ENCODE measurements at regions not wholly inside any gene's neighbourhood (a gene's known extent, or its start where the extent isn't known, plus 50 kb on each side); places are given as distances from the start of the nearest gene placed in this dataset.
"Not testable (repeated sequence)": the region's sequence is repeated elsewhere in the genome, so short reads cannot be mapped to it uniquely, and the experiment has no call there.

DNA sequence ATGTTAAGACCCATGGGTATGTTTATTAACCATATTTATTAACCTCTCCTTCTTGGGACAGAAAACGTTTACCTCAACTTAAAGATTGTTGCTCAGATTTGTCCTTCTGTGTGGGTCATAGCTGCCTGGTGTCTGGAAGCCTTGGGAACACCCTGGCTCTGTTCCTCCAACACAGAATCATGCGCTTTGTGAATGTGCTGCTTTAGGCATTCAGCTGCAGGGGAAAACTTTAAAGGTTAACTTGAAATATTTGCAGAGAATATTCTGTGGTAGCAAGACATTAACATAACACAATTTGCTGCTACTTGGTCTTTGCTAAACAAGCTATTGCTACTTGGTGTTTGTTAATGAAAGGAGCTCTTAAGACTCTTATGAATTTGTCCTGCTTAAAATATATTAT lies 50.5 kb upstream of the THOC3 start:
- H3K9me3 Mint-ChIP-seq; H3K4me1 Mint-ChIP-seq; H3K36me3 Mint-ChIP-seq (ENCODE audit: low read depth); H3K27ac Mint-ChIP-seq (ENCODE audit: unreplicated experiment); H3K27me3 Mint-ChIP-seq (ENCODE audit: low read depth); DNase-seq (ENCODE audit: low read depth, low spot score); H3K4me3 Mint-ChIP-seq: not testable (repeated sequence)

DNA sequence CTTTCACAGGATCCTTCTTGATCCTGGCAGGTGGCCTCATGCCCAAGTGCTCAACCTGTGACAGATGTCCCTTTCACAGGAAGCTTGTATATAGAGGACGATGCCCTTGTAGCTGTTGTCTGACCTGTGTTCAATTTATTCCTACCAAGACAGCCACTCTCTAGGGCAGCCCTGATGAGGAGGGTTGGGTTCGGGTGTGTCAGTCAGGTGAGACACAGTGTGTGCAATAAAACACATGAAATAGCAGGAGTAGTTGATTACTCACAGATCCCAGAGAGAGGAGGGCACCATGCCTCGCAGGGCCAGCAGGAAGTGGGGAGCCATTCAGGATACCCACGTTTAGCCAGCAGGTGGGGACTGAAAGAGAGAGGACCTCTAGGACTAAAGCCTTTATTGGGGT lies 52.7 kb upstream of the THOC3 start:
- DNase-seq (ENCODE audit: low read depth, low spot score); H3K4me3 Mint-ChIP-seq; H3K4me1 Mint-ChIP-seq; H3K27me3 Mint-ChIP-seq (ENCODE audit: low read depth); H3K36me3 Mint-ChIP-seq (ENCODE audit: low read depth); H3K9me3 Mint-ChIP-seq; H3K27ac Mint-ChIP-seq (ENCODE audit: unreplicated experiment): not testable (repeated sequence)

DNA sequence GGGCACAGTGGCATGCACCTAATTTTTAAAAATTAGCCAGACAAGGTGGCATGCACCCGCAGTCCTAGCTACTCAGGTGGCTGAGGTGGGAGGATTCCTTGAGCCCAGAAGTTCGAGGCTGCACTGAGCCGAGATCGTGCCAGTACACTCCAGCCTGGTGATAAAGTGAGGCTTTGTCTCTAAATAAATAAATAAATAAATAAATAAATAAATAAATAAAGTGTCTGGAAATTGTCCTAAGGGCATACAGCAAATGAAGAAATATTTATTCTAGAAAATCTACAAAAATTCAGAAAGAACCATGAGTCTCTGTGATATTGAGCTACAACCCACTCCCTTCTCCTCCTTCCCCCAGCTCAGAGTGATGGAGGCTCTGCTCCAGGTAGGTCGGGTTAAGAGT lies 55.4 kb upstream of the THOC3 start:
- not testable (repeated sequence) for H3K36me3 Mint-ChIP-seq (ENCODE audit: low read depth); H3K9me3 Mint-ChIP-seq; DNase-seq (ENCODE audit: low read depth, low spot score); H3K4me3 Mint-ChIP-seq; H3K27me3 Mint-ChIP-seq (ENCODE audit: low read depth); H3K4me1 Mint-ChIP-seq; H3K27ac Mint-ChIP-seq (ENCODE audit: unreplicated experiment)

DNA sequence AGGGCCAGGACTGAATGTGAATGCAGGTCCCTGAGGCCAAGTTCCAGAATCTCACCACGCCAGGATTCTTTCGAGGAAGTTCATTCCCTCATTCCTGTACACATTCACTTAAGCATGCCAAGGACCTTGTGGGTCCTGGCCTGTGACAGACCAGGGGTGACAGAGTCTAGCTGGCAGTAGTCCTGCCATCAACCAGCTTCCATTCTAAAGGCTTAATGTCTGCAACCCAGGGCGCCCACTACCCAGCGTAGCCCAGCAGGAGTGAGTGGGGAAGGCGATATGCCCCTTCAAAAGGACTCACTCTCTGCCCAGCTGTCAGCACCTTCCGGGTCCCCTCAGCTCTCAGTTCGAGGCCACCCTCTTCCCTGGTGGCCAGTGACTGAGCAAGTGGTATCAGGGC lies 61.3 kb upstream of the THOC3 start:
- not testable (repeated sequence) for DNase-seq (ENCODE audit: low read depth, low spot score); H3K36me3 Mint-ChIP-seq (ENCODE audit: low read depth); H3K27me3 Mint-ChIP-seq (ENCODE audit: low read depth); H3K9me3 Mint-ChIP-seq; H3K4me3 Mint-ChIP-seq; H3K4me1 Mint-ChIP-seq; H3K27ac Mint-ChIP-seq (ENCODE audit: unreplicated experiment)

DNA sequence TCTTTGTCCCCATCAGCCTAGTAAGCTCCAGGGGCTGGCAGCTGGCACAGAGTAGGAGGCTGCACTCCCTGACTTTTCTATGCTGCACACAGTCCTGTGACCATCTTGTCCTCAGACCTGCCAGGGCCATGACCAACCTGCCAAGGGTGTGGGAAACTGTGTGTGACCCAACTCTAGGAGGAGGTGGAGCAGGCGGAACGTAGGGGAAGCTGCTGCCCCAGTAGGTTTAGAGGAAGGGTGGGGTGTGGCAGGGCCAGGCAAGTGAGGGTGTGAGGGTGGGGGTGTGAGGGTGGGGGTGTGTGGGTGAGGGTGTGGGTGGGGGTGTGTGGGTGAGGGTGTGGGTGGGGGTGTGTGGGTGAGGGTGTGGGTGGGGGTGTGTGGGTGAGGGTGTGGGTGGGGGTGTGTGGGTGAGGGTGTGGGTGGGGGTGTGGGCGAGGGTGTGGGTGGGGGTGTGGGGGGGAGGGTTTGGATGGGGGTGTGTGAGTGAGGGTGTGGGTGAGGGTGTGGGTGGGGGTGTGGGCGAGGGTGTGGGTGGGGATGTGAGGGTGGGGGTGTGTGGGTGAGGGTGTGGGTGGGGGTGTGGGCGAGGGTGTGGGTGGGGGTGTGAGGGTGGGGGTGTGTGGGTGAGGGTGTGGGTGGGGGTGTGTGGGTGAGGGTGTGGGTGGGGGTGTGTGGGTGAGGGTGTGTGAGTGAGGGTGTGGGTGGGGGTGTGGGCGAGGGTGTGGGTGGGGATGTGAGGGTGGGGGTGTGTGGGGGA lies 62.4 kb upstream of the THOC3 start:
- not testable (repeated sequence) for H3K36me3 Mint-ChIP-seq (ENCODE audit: low read depth); H3K4me1 Mint-ChIP-seq; H3K9me3 Mint-ChIP-seq; H3K4me3 Mint-ChIP-seq; DNase-seq (ENCODE audit: low read depth, low spot score); H3K27me3 Mint-ChIP-seq (ENCODE audit: low read depth); H3K27ac Mint-ChIP-seq (ENCODE audit: unreplicated experiment)

DNA sequence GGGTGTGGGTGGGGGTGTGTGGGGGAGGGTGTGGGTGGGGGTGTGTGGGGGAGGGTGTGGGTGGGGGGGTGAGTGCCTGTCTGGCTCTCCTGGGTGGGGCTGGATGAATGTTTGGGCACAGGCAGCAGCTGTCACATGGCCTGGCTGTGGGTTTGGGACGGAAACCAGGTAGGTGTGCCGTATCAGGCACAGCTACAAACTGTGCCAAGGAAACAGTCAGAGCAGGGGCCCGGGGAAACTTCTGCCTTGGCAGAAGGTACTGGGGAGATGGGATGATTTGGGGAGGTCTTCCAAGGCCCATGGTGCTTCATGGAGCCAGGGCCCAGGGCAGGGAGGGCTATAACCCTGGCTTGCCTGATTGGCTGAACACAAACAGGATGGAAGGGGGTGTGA lies 63.0 kb upstream of the THOC3 start:
- not testable (repeated sequence) for H3K27me3 Mint-ChIP-seq (ENCODE audit: low read depth); DNase-seq (ENCODE audit: low read depth, low spot score); H3K9me3 Mint-ChIP-seq; H3K36me3 Mint-ChIP-seq (ENCODE audit: low read depth); H3K4me3 Mint-ChIP-seq; H3K4me1 Mint-ChIP-seq; H3K27ac Mint-ChIP-seq (ENCODE audit: unreplicated experiment)

DNA sequence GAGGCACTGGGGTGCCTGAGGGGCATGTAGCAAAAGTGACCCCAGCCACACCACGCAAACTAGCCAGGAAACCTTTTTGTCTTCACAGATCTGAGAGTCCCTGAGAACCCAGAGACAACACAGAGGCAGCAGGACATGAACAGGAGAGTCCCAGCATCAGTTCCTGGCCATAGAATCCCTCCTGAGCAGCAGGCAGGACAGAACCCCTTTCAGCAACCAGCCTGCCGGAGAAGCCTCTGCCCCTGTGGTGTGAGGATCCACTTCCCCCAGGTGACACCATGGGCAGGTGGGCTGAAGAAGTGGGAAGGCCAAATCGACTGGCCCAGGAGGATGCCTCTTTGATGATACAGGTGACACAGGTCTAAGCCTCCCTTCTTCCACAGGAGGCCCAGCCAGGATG lies 65.1 kb upstream of the THOC3 start:
- H3K27me3 Mint-ChIP-seq (ENCODE audit: low read depth); H3K9me3 Mint-ChIP-seq; H3K4me1 Mint-ChIP-seq; DNase-seq (ENCODE audit: low read depth, low spot score); H3K27ac Mint-ChIP-seq (ENCODE audit: unreplicated experiment); H3K4me3 Mint-ChIP-seq; H3K36me3 Mint-ChIP-seq (ENCODE audit: low read depth): not testable (repeated sequence)

DNA sequence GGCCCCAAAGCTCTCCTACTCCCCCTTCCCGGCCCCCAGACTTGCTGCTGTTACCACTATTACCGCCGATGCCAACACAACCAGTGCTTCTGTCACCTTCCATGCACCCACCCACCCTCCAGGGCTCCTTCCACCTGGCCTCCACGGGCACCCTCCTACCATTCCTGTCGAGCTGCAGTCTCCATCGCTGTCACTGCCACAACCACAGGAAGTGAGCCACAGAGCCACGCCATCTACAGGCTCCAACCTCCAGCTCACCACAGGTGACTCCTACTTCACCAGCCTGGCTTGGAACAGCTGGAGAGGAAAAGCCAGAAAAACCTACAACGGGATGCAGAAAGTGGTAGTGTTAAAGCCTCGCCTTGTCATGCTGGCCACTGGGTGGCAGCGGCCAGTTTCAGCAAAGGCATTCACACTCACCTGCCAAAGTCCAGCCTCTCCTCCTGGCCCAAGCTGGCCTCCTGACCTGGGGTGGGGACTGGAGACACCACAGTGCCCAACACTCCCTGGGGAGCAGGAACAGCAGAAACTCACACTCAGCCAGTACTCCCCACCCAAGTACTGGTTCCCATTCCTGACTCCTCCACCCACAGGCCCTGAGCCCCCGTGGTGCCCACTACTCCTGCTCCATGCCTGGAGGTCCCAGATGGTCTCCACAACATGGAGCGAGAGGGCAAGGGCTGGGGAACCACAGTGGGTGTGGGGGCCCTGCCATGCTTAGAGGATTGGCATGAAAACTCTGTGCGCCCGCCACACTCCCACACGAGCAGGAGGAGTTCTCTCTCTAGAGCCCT lies 66.5 kb upstream of the THOC3 start:
- not testable (repeated sequence) for H3K36me3 Mint-ChIP-seq (ENCODE audit: low read depth); DNase-seq (ENCODE audit: low read depth, low spot score); H3K4me3 Mint-ChIP-seq; H3K4me1 Mint-ChIP-seq; H3K9me3 Mint-ChIP-seq; H3K27ac Mint-ChIP-seq (ENCODE audit: unreplicated experiment)
- peaks cover 11% of the 10 kb centered on the region for H3K27me3 Mint-ChIP-seq (ENCODE audit: low read depth)

DNA sequence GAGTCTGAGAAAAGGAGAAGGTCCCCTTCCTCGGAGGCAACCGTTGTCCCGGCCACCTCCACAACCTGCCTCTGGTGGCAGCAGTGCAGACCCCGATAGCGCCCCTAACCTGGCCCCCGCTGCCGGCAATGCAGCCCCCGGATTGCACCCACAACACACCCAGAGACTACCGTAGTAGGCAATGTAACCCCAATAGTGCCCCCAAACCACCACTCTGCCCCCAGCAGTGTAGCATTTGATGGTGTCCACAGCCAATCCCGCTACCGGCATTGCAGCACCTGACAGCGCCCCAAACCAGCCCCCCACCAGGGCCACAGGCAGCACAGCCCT lies 67.1 kb upstream of the THOC3 start:
- H3K4me1 Mint-ChIP-seq; H3K27ac Mint-ChIP-seq (ENCODE audit: unreplicated experiment); DNase-seq (ENCODE audit: low read depth, low spot score); H3K36me3 Mint-ChIP-seq (ENCODE audit: low read depth); H3K9me3 Mint-ChIP-seq; H3K4me3 Mint-ChIP-seq: not testable (repeated sequence)
- H3K27me3 Mint-ChIP-seq (ENCODE audit: low read depth), result peaks cover 12% of the 10 kb centered on the region

DNA sequence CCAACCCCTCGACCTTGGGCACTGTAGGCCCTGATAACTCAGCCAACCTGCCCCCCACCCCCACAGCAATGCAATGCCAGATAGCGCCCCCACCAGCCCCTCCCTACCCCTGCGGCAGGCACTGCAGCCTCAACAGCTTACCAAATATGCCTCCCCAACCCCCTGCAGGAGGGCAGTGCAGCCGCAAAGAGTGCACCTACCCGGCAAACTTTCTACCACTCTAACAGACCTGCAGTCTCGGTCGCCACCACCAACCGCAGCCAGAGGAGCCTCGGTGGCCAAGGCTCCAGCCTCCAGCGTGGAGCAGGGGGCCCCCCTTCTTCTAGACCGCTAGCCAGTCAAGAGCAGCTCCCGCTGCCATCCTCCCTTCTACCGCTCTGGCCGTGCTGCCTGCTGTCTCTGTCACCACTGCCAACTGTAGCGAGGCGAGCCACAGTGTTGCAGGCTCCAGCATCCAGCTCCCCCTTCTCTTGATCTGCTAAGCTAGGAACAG lies 67.7 kb upstream of the THOC3 start:
- not testable (repeated sequence) for H3K36me3 Mint-ChIP-seq (ENCODE audit: low read depth); H3K27ac Mint-ChIP-seq (ENCODE audit: unreplicated experiment); H3K9me3 Mint-ChIP-seq; H3K4me3 Mint-ChIP-seq; H3K4me1 Mint-ChIP-seq; DNase-seq (ENCODE audit: low read depth, low spot score)
- peaks cover 12% of the 10 kb centered on the region for H3K27me3 Mint-ChIP-seq (ENCODE audit: low read depth)

DNA sequence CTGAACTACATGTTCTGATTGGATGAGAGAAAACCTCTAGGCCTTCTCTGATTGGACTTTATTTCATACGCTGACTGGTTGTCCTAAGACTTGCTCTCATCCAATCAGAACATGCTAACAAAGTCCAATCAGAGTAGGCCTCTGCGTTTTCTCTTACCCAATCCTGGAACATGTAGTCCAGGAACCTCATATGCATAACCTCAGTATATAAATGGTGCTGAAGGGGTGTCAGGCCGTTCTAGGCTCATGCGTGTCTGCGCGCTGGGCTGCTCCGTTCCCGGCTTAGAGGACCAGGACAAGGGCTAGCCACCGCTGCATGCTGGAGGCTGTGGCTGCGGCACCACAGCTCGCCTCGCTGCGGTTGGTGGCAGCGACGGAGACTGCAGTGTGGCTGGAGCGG lies 68.3 kb upstream of the THOC3 start:
- DNase-seq (ENCODE audit: low read depth, low spot score); H3K9me3 Mint-ChIP-seq; H3K4me1 Mint-ChIP-seq; H3K4me3 Mint-ChIP-seq; H3K36me3 Mint-ChIP-seq (ENCODE audit: low read depth); H3K27ac Mint-ChIP-seq (ENCODE audit: unreplicated experiment): not testable (repeated sequence)
- H3K27me3 Mint-ChIP-seq (ENCODE audit: low read depth), result peaks cover 12% of the 10 kb centered on the region

DNA sequence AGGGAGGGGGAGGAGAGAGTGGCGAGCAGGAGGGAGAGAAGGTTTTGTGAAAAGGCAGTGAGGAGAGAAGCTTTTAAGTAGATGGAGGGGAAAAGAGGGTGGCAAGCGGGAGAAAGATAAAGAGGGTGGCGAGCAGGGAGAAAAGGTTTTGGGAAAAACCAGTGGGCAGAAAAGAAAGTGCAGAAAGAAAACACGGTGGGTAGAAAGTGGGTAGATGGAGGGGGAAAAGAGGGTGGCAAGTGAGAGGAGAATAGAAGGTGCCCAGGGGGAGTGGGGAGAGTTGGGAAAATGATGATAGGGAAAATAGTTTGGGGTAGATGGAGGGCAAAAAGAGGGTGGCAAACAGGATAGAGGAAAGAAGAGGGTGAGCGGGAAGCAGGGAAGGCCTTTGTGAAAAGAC lies 69.1 kb upstream of the THOC3 start:
- H3K9me3 Mint-ChIP-seq; H3K27ac Mint-ChIP-seq (ENCODE audit: unreplicated experiment); H3K4me1 Mint-ChIP-seq; H3K4me3 Mint-ChIP-seq; H3K36me3 Mint-ChIP-seq (ENCODE audit: low read depth); DNase-seq (ENCODE audit: low read depth, low spot score): not testable (repeated sequence)
- H3K27me3 Mint-ChIP-seq (ENCODE audit: low read depth), result peaks cover 12% of the 10 kb centered on the region

DNA sequence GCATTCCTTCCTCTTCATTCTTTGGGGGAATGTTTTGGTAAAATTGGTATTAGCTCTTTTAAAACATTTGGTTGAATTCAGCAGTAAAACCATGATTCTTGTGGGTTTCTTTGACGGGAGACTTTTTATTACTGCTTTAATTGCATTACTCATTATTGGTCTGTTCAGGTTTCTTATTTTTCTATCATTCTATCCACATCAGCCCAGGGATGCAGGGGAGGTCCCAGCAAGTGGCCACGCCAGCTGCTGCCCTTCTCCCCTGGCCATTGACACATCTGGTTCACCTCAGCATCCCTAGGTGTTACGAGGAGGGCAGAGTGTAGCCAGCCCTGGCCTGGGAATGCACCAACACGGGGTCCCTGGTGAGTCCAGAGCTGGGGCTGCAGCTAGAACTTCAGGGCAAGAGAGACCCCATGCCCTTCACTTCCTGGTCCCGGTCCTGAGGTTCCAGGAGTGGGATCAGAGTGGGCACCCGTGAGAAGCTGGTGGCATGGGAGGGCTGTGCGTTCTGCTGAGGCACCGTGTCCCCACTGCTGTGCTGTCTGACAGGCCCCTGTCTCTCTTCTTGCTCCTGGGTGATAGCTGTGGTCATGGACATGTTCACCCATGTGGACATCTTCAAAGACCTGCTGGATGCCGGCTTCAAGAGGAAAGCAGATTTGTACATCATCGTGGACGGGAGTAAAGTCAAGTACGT lies 72.1 kb upstream of the THOC3 start:
- not testable (repeated sequence) for H3K9me3 Mint-ChIP-seq; H3K36me3 Mint-ChIP-seq (ENCODE audit: low read depth); H3K4me1 Mint-ChIP-seq; H3K27ac Mint-ChIP-seq (ENCODE audit: unreplicated experiment); H3K4me3 Mint-ChIP-seq; DNase-seq (ENCODE audit: low read depth, low spot score)
- peaks cover 12% of the 10 kb centered on the region for H3K27me3 Mint-ChIP-seq (ENCODE audit: low read depth)
